ENCODE measurements at regions not wholly inside any gene's neighbourhood (a gene's known extent, or its start where the extent isn't known, plus 50 kb on each side); places are given as distances from the start of the nearest gene placed in this dataset.

DNA sequence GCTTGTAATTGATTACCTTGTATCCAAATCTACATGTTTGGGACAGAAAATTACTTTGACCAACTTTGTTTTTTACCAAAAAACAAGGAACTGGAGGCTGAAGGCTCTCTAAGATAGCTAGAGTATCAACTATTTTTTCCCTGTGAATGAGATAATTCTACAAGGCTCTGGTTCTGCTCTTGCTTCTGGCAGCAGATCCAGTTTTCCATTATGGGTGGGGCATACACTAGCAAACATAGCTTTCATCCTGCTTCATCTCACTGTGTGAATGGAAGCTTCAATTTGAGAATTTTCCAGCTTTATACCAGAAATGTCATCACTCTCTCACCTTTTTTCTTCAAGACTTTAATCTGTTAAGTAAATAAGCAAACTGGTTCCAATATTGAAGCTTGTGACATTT lies 249.7 kb downstream of the RPRM start (continued):
- TF ChIP-seq, protein P1, sequence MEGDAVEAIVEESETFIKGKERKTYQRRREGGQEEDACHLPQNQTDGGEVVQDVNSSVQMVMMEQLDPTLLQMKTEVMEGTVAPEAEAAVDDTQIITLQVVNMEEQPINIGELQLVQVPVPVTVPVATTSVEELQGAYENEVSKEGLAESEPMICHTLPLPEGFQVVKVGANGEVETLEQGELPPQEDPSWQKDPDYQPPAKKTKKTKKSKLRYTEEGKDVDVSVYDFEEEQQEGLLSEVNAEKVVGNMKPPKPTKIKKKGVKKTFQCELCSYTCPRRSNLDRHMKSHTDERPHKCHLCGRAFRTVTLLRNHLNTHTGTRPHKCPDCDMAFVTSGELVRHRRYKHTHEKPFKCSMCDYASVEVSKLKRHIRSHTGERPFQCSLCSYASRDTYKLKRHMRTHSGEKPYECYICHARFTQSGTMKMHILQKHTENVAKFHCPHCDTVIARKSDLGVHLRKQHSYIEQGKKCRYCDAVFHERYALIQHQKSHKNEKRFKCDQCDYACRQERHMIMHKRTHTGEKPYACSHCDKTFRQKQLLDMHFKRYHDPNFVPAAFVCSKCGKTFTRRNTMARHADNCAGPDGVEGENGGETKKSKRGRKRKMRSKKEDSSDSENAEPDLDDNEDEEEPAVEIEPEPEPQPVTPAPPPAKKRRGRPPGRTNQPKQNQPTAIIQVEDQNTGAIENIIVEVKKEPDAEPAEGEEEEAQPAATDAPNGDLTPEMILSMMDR (IDR thresholded peaks at IDR 0.05; ENCODE audit: low read depth, low read length, missing input control): no peak

DNA sequence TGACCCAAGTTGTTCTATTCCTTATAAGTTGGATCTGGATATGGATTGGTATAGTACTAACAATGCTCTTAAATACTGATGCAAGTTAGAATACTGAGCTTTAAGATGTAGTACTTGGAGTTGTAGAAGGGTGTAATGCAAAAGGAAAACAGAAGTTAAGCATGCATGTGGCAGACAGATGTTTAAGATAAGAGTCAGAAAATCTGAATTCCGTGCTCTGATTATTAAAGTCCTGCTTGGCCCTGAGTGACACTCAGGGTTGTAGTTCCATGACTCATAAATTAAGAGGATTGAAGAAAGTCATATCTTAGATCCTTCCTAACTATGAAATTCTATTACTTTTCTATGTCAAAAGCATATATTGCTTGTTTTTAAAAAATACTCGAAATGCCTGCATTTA lies 250.6 kb downstream of the RPRM start:
- no peak overlapping the region for H3K27ac ChIP-seq (ENCODE audit: low read depth in 1 of 2, low read length in 2 of 2)
- 49% methylated on average over 2 of the region's 2 CpGs for WGBS
- H3K9me3 ChIP-seq (ENCODE audit: control insufficient read depth in 4 of 4, low read length in 3 of 4): peaks cover 0 to 2% (median under 1%) of the 10 kb centered on the region in 4 donors
- DNase-seq (ENCODE audit: low spot score): no peak
- no peaks in the 10 kb centered on the region for H3K27me3 ChIP-seq (ENCODE audit: control insufficient read depth in 4 of 4, insufficient read depth in 4 of 4, low read length in 3 of 4)
- no peak overlapping the region for H3K4me3 ChIP-seq (ENCODE audit: low read depth in 1 of 3, low read length in 3 of 3)
- no peaks in the 10 kb centered on the region for H3K4me1 ChIP-seq (ENCODE audit: control insufficient read depth in 4 of 4, insufficient read depth in 4 of 4, low read length in 3 of 4)
- H3K36me3 ChIP-seq (ENCODE audit: control insufficient read depth in 4 of 4, insufficient read depth in 3 of 4, low read depth in 1 of 4, low read length in 3 of 4): no peaks in the 10 kb centered on the region
- TF ChIP-seq, protein P2, sequence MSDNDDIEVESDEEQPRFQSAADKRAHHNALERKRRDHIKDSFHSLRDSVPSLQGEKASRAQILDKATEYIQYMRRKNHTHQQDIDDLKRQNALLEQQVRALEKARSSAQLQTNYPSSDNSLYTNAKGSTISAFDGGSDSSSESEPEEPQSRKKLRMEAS (IDR thresholded peaks at IDR 0.05): no peak
- TF ChIP-seq RAD21 (IDR thresholded peaks at IDR 0.05) (no peak), YY1 (IDR thresholded peaks at IDR 0.05) (no peak), TAF1 (conservative IDR thresholded peaks at IDR 0.05) (no peak), NR2F2 (IDR thresholded peaks at IDR 0.05) (no peak), EGR1 (IDR thresholded peaks at IDR 0.05; ENCODE audit: low read depth in 2 of 2) (no peak), GABPA (IDR thresholded peaks at IDR 0.05 in 1 of 2, conservative IDR thresholded peaks at IDR 0.05 in 1 of 2) (no peak), FOXA1 (IDR thresholded peaks at IDR 0.05) (no peak), JUND (IDR thresholded peaks at IDR 0.05) (no peak), FOXA2 (IDR thresholded peaks at IDR 0.05) (no peak), SP1 (IDR thresholded peaks at IDR 0.05) (no peak)
- TF ChIP-seq, protein P3, sequence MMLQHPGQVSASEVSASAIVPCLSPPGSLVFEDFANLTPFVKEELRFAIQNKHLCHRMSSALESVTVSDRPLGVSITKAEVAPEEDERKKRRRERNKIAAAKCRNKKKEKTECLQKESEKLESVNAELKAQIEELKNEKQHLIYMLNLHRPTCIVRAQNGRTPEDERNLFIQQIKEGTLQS (IDR thresholded peaks at IDR 0.05): no peak
- TF ChIP-seq, protein P4, sequence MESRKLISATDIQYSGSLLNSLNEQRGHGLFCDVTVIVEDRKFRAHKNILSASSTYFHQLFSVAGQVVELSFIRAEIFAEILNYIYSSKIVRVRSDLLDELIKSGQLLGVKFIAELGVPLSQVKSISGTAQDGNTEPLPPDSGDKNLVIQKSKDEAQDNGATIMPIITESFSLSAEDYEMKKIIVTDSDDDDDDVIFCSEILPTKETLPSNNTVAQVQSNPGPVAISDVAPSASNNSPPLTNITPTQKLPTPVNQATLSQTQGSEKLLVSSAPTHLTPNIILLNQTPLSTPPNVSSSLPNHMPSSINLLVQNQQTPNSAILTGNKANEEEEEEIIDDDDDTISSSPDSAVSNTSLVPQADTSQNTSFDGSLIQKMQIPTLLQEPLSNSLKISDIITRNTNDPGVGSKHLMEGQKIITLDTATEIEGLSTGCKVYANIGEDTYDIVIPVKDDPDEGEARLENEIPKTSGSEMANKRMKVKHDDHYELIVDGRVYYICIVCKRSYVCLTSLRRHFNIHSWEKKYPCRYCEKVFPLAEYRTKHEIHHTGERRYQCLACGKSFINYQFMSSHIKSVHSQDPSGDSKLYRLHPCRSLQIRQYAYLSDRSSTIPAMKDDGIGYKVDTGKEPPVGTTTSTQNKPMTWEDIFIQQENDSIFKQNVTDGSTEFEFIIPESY (IDR thresholded peaks at IDR 0.05): no peak
- no peak overlapping the region for H3K9ac ChIP-seq (ENCODE audit: low read depth in 1 of 2, low read length in 2 of 2)

DNA sequence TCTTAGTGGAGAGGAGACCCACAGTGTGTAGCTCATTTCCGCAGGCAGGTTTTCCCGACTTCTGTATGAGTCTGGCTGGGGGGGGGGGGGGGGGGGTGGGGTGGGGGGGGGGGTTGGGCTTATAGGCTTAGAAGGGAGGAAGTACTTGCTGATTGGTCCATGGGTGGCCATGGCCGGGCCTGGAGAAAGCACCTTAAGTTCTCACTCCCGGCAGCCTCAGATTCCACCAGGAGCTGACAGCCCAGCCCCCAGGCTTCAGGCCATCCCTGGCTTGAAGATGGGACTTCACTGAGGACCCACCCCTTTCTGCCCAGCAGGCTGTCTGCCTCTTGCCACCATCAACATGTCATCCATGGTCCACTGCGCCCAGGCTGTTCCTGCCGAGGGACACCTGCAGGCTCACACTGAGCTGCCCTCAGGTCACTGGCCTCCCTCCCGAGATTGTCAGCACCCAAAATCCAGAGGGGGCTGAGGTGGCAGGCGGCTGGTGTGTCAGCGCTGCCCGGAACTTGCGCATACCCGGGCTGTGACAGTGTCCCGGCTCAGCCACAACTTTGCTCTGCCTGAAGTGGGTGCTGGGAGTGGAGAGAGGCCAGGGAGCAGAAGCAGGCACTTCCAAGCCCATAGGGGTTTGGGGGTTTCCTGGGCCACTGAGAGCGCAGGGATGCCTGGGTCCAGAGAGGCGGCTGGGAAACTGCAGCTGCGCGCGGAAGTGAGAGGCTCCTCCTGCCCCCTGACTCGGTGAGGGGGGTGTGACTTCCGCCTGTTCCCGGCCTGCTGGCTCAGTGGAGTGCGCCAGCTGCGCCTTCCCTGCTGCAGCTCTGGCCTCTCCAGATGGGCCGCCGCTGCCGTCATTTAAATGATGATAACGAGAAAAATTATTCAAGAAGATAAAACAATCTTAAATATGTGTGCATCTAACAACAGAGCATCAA lies 256.1 kb downstream of the RPRM start:
- no peak for DNase-seq (ENCODE audit: low spot score)
- no peaks in the 10 kb centered on the region for H3K4me1 ChIP-seq (ENCODE audit: control insufficient read depth in 4 of 4, insufficient read depth in 4 of 4, low read length in 3 of 4)
- no peak overlapping the region for H3K9ac ChIP-seq (ENCODE audit: low read depth in 1 of 2, low read length in 2 of 2)
- H3K9me3 ChIP-seq (ENCODE audit: control insufficient read depth in 4 of 4, low read length in 3 of 4): peaks cover 0 to 7% (median 2%) of the 10 kb centered on the region in 4 donors
- H3K4me3 ChIP-seq (ENCODE audit: low read depth in 1 of 3, low read length in 3 of 3): no peak overlapping the region
- WGBS: 89% methylated on average over 27 of the region's 27 CpGs
- no peak for TF ChIP-seq FOXA2 (IDR thresholded peaks at IDR 0.05)
- H3K27me3 ChIP-seq (ENCODE audit: control insufficient read depth in 4 of 4, insufficient read depth in 4 of 4, low read length in 3 of 4): peaks cover 0 to 4% (median 0%) of the 10 kb centered on the region in 4 donors
- no peaks in the 10 kb centered on the region for H3K36me3 ChIP-seq (ENCODE audit: control insufficient read depth in 4 of 4, insufficient read depth in 3 of 4, low read depth in 1 of 4, low read length in 3 of 4)
- H3K27ac ChIP-seq (ENCODE audit: low read depth in 1 of 2, low read length in 2 of 2): no peak overlapping the region

Measured in liver (tissue), 8 donors.